ENCODE measurements at regions not wholly inside any gene's neighbourhood (a gene's known extent, or its start where the extent isn't known, plus 50 kb on each side); places are given as distances from the start of the nearest gene placed in this dataset.
A peak's percentile ranks its signal among the peaks of the same experiment; 100 is the strongest.

DNA sequence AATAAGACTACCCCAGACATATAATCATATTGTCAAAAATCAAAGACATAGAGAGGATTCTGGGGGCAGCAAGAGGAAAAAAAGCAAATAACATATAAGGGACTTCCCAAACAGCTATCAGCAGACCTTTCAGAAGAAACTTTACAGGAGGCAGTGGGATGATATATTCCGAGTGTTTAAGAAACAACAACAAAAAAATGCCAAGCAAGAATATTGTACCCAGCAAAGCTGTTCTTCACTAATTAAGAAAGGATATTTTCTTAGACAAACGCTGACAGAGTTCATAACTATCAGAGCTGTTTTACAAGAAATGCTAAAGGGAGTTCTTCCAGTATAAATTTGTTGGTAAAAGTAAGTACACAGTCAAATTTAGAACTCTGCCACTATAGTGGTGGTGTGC is 243.3 kb upstream of the AFDN start:
- no peak for TF ChIP-seq Cebpa-rat (IDR thresholded peaks at IDR 0.05)
- H3K9ac ChIP-seq, result no peak overlapping the region
- no peaks in the 10 kb centered on the region for H4K20me1 ChIP-seq
- H3K4me3 ChIP-seq, result no peak overlapping the region
- H3K4me2 ChIP-seq, result no peak overlapping the region
- peaks cover 0 to 3% (median 0%) of the 10 kb centered on the region in 11 experiments; a peak in 1 of 22 replicates for H3K36me3 ChIP-seq
- H3K27me3 ChIP-seq, result no peaks in the 10 kb centered on the region
- peaks cover 21 to 53% (median 35%) of the 10 kb centered on the region in 11 experiments for H3K9me3 ChIP-seq (replicated peaks in 1 of 11)
- H3K27ac ChIP-seq, result no peak overlapping the region
- peaks cover 9 to 25% (median 16%) of the 10 kb centered on the region in 10 experiments; a peak in 19 of 20 replicates for H3K4me1 ChIP-seq

DNA sequence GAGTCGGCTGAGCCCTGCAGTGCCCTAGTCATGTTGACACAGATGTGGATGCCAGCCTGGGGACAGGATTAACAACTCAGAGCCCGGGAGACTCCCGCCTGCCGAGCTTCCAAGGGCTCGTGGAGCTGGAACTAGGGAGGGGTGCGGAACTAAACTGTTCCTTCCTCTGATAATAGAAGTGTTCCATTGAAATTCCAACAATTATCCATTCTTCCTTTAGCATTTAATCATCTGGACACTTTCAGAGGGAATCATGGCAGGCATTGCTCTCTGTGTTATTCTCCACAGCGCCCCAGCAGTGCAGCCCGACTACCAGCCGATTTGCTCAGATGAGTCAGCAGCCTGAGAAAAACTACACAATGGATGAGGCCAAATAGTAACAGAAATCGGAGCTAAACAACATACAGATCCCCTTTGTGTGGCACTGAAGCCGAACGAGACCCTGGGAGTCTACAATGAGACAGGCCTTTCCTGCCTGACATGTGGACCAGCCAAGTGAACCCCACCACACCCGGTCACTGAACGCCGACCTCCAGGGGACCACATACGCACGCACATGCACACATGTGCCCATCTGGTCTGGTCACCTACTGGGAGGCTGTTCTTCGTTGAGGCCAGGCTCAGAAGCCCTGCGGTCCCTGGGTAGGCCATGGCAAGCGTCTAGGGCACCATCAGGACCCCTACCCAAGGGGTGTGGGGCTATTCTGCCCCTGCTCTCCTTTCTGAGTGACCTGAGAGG is 238.4 kb upstream of the AFDN start:
- H3K9ac ChIP-seq, result peak overlapping the region in 1 of 11 experiments; percentile 54; a peak in 1 of 22 replicates
- peaks cover 4 to 35% (median 25%) of the 10 kb centered on the region in 11 experiments; a peak in 21 of 22 replicates for H3K9me3 ChIP-seq (replicated peaks in 1 of 11)
- TF ChIP-seq Cebpa-rat (IDR thresholded peaks at IDR 0.05), result no peak
- H3K27ac ChIP-seq, result peak overlapping the region in 6 of 11 experiments; percentile 19 to 73 (median 44); a peak in 6 of 22 replicates
- no peaks in the 10 kb centered on the region for H3K36me3 ChIP-seq
- no peaks in the 10 kb centered on the region for H4K20me1 ChIP-seq
- no peak overlapping the region for H3K4me3 ChIP-seq
- no peaks in the 10 kb centered on the region for H3K27me3 ChIP-seq
- peak overlapping the region in 9 of 11 experiments; percentile 81 to 96 (median 87); a peak in 17 of 22 replicates for H3K4me2 ChIP-seq
- peaks cover 13 to 29% (median 24%) of the 10 kb centered on the region in 10 experiments for H3K4me1 ChIP-seq

GRCh38 chr6:167588920-167589614 is 237.6 kb upstream of the AFDN start:
- H3K4me3 ChIP-seq, result peak overlapping the region in 5 of 10 experiments; percentile 11 to 42 (median 31); a peak in 8 of 20 replicates
- no peak for TF ChIP-seq Cebpa-rat (IDR thresholded peaks at IDR 0.05)
- H3K9ac ChIP-seq, result peak overlapping the region in 7 of 11 experiments; percentile 20 to 56 (median 29); a peak in 8 of 22 replicates
- peaks cover 0 to 32% (median 20%) of the 10 kb centered on the region in 11 experiments; a peak in 15 of 22 replicates for H3K9me3 ChIP-seq (replicated peaks in 1 of 11)
- H3K4me2 ChIP-seq, result peak overlapping the region; percentile 65 to 96 (median 85)
- H4K20me1 ChIP-seq, result no peaks in the 10 kb centered on the region
- peak overlapping the region in 6 of 11 experiments; percentile 19 to 73 (median 44); a peak in 11 of 22 replicates for H3K27ac ChIP-seq
- no peaks in the 10 kb centered on the region for H3K27me3 ChIP-seq
- H3K4me1 ChIP-seq, result peaks cover 13 to 29% (median 24%) of the 10 kb centered on the region in 10 experiments
- H3K36me3 ChIP-seq, result no peaks in the 10 kb centered on the region

DNA sequence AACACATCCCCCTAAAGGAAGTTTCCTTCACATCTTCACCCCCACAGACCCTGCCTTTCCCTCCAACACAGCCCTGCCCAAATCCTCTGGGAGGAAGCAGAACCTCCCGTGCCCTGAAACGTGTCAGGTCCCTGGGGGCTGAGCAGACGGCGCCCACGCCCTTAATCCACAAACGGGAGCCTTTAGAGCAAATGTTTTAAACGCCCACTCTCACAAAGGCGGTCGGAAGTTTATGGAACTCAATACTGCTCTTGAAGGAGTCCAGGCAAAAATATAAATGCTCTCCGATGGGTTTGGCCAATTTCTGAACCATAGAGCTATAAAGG is 237.1 kb upstream of the AFDN start:
- Histone ChIP-seq H3K27ac (peak overlapping the region in 6 of 11 experiments; percentile 19 to 73 (median 46); a peak in 11 of 22 replicates), H3K4me3 (peak overlapping the region in 5 of 10 experiments; percentile 11 to 42 (median 31); a peak in 8 of 20 replicates), H3K4me1 (peaks cover 12 to 29% (median 24%) of the 10 kb centered on the region in 10 experiments), H3K4me2 (peak overlapping the region; percentile 65 to 96 (median 85)), H4K20me1 (no peaks in the 10 kb centered on the region), H3K27me3 (no peaks in the 10 kb centered on the region), H3K9me3 (replicated peaks in 1 of 11) (peaks cover 0 to 28% (median 18%) of the 10 kb centered on the region in 11 experiments; a peak in 15 of 22 replicates), H3K9ac (peak overlapping the region in 7 of 11 experiments; percentile 20 to 56 (median 29); a peak in 8 of 22 replicates), H3K36me3 (no peaks in the 10 kb centered on the region)
- no peak for TF ChIP-seq Cebpa-rat (IDR thresholded peaks at IDR 0.05)

DNA sequence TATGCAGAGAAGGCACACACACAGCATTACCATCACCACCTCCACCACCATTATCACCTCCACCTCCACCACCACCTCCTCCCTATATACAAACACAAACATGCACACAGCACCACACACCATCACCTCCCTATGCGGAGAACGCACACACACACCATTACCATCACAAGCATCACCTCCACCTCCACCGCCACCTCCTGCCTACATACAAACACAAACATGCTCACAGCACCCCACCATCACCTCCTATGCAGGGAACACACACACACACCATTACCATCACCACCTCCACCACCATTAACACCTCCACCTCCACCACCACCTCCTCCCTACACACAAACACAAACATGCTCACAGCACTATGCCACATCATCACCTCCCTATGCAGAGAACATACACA is 236.5 kb upstream of the AFDN start:
- 0 out of 20 replicates have a peak overlapping the region, but pooled peaks of 1 of the 10 experiments have one; percentile 11 for H3K4me3 ChIP-seq
- H3K4me2 ChIP-seq, result peak overlapping the region; percentile 65 to 96 (median 85)
- no peaks in the 10 kb centered on the region for H3K27me3 ChIP-seq
- peaks cover 0 to 26% (median 16%) of the 10 kb centered on the region in 11 experiments; a peak in 14 of 22 replicates for H3K9me3 ChIP-seq (replicated peaks in 1 of 11)
- H3K4me1 ChIP-seq, result peaks cover 12 to 29% (median 24%) of the 10 kb centered on the region in 10 experiments
- no peak for TF ChIP-seq Cebpa-rat (IDR thresholded peaks at IDR 0.05)
- no peaks in the 10 kb centered on the region for H3K36me3 ChIP-seq
- H3K27ac ChIP-seq, result peak overlapping the region in 5 of 11 experiments; percentile 28 to 73 (median 42); a peak in 7 of 22 replicates
- no peaks in the 10 kb centered on the region for H4K20me1 ChIP-seq
- H3K9ac ChIP-seq, result peak overlapping the region in 2 of 11 experiments; percentile 26 to 54; a peak in 2 of 22 replicates
